Endothelial cell of umbilical vein (primary cell): ENCODE measurements at regions not wholly inside any gene's neighbourhood (a gene's known extent, or its start where the extent isn't known, plus 50 kb on each side); places are given as distances from the start of the nearest gene placed in this dataset.

Experiments used
- BruUV-seq: library from RNA; stranded (reverse); fragments of 400-500 nt; replicated peaks from 2 replicates; lab custom pipeline; 2021; lab: Mats Ljungman, UMichigan
- CTCF ChIA-PET: fragments of 300-600, 350-600 bp; sonication (Branson Sonifier 250); formaldehyde crosslinking; loops from one replicate; lab custom pipeline; 2021; ENCODE audit warnings: antibody characterized with exemption, inconsistent platforms; lab: Charles Lee
- POLR2A ChIA-PET: fragments of 300-600, 350-600 bp; sonication (Branson Sonifier 250); formaldehyde crosslinking; loops from one replicate; lab custom pipeline; 2021; ENCODE audit warnings: antibody characterized with exemption, inconsistent platforms; lab: Charles Lee
- DNase-seq: peaks from one replicate; pipeline ENCODE4 v3.0.0-alpha.2; 2011; ENCODE audit warnings: low read depth, low spot score
- FAIRE-seq: peaks from 2 replicates; lab custom pipeline; 2011; peaks lifted over from hg19 to GRCh38; lab: Jason Lieb, UNC
- H2AFZ ChIP-seq: 2 replicates; pipeline ENCODE4 v1.6.0; 2012; ENCODE audit warnings: low read depth, low read length, control low read depth, inconsistent platforms
- H3K27ac ChIP-seq: 2 replicates; pipeline ENCODE4 v1.5.1; 2011; ENCODE audit warnings: low read depth, mild to moderate bottlenecking, control low read depth, low read length, moderate library complexity; ENCODE audit not compliant: insufficient read depth
- H3K27me3 ChIP-seq, 2 experiments: 2 replicates each; pipeline versions ENCODE4 v1.6.0 to v1.6.1; 2011; ENCODE audit warnings: low read length in 2 of 2, mixed read lengths in 1 of 2; ENCODE audit not compliant: control insufficient read depth in 2 of 2, insufficient read depth in 2 of 2
- H3K36me3 ChIP-seq, 2 experiments: 2 replicates in 1 of 2; 3 replicates in 1 of 2; pipeline ENCODE4 v1.5.1; 2011; ENCODE audit warnings: low read length in 2 of 2, mild to moderate bottlenecking in 1 of 2, moderate library complexity in 1 of 2; ENCODE audit not compliant: control insufficient read depth in 2 of 2, insufficient read depth in 2 of 2; ENCODE audit errors: extremely low read depth in 1 of 2
- H3K4me1 ChIP-seq: 3 replicates; pipeline ENCODE4 v1.5.1; 2011; ENCODE audit warnings: mild to moderate bottlenecking, low read length; ENCODE audit not compliant: control insufficient read depth, insufficient read depth; ENCODE audit errors: extremely low read depth
- H3K4me2 ChIP-seq: 2 replicates; pipeline ENCODE4 v1.6.1; 2011; ENCODE audit warnings: low read length, control low read depth, mixed read lengths; ENCODE audit not compliant: insufficient read depth
- H3K4me3 ChIP-seq, 3 experiments: fragments of 200-600 bp in 1 of 3; sonication (generic), shearing (Covaris generic) in 1 of 3; replicated peaks in 1 of 3; 2 replicates each; pipeline ENCODE4 v1.5.1; 2011 to 2016; ENCODE audit warnings: control low read depth in 3 of 3, low read length in 3 of 3, mild to moderate bottlenecking in 2 of 3, inconsistent platforms in 1 of 3, low read depth in 1 of 3, moderate library complexity in 1 of 3; ENCODE audit not compliant: insufficient read depth in 1 of 3
- H3K79me2 ChIP-seq: 2 replicates; pipeline ENCODE4 v1.6.0; 2012; ENCODE audit warnings: low read length, inconsistent platforms; ENCODE audit not compliant: control insufficient read depth, insufficient read depth
- H3K9ac ChIP-seq: replicated peaks from 2 replicates; pipeline ENCODE3; 2011; ENCODE audit warnings: low read length, control low read depth; ENCODE audit not compliant: insufficient read depth; ENCODE audit errors: extremely low read depth
- H3K9me1 ChIP-seq: replicated peaks from 3 replicates; pipeline ENCODE4 v1.6.0; 2011; ENCODE audit warnings: mild to moderate bottlenecking, low read length; ENCODE audit not compliant: control insufficient read depth, insufficient read depth; ENCODE audit errors: extremely low read depth
- H3K9me3 ChIP-seq: replicated peaks from 2 replicates; pipeline ENCODE4 v1.5.1; 2012; ENCODE audit warnings: low read length, inconsistent platforms; ENCODE audit not compliant: control insufficient read depth, insufficient read depth
- H4K20me1 ChIP-seq: replicated peaks from 2 replicates; pipeline ENCODE3; 2011; ENCODE audit warnings: mild to moderate bottlenecking, low read length; ENCODE audit not compliant: control insufficient read depth, insufficient read depth; ENCODE audit errors: extremely low read depth
- CTCF ChIP-seq, 2 donors: IDR thresholded peaks; 1 replicate in 1 of 2; 2 replicates in 1 of 2; pipeline ENCODE4 v1.5.1; 2011; ENCODE audit warnings: low read length in 2 of 2, mild to moderate bottlenecking in 2 of 2, moderate library complexity in 2 of 2, control low read depth in 1 of 2, inconsistent platforms in 1 of 2, low read depth in 1 of 2; ENCODE audit not compliant: insufficient read depth in 1 of 2; ENCODE audit errors: extremely low read depth in 1 of 2
- EZH2 ChIP-seq: IDR thresholded peaks from 2 replicates; pipeline ENCODE4 v1.6.1; 2012; ENCODE audit warnings: borderline replicate concordance, low read depth, mild to moderate bottlenecking, moderate library complexity, low read length, inconsistent platforms; ENCODE audit not compliant: severe bottlenecking
- FOS ChIP-seq: IDR thresholded peaks from 2 replicates; pipeline ENCODE4 v1.6.1; 2011; ENCODE audit warnings: mild to moderate bottlenecking, low read length, moderate library complexity, borderline replicate concordance; ENCODE audit not compliant: insufficient read depth
- GATA2 ChIP-seq: IDR thresholded peaks from 2 replicates; pipeline ENCODE4 v1.7.0; 2011; ENCODE audit warnings: low read depth, mild to moderate bottlenecking, moderate library complexity, mixed read lengths, low read length; ENCODE audit not compliant: insufficient read length, insufficient read depth
- JUN ChIP-seq: IDR thresholded peaks from 2 replicates; pipeline ENCODE4 v1.6.1; 2011; ENCODE audit warnings: borderline replicate concordance, low read depth; ENCODE audit not compliant: insufficient read length, insufficient read depth
- MAX ChIP-seq: IDR thresholded peaks from 2 replicates; pipeline ENCODE4 v1.6.1; 2011; ENCODE audit not compliant: insufficient read depth, insufficient read length
- MYC ChIP-seq: IDR thresholded peaks from one replicate; pipeline ENCODE4 v1.6.1; 2011; ENCODE audit warnings: mild to moderate bottlenecking, low read depth, low read length
- POLR2A ChIP-seq: IDR thresholded peaks from 2 replicates; pipeline ENCODE4 v1.6.1; 2012; ENCODE audit warnings: low read depth, mild to moderate bottlenecking, control low read depth, low read length
- POLR2AphosphoS5 ChIP-seq: IDR thresholded peaks from 2 replicates; pipeline ENCODE4 v1.6.1; 2012; ENCODE audit warnings: low read depth, mild to moderate bottlenecking, control low read depth, low read length, moderate library complexity; ENCODE audit not compliant: insufficient read depth
- dilution Hi-C: fragments of 300-500 bp; cut with MboI; formaldehyde crosslinking; loops from one replicate; pipeline ENCODE4 v1.15.0; 2019; ENCODE audit warnings: low sequenced_read_pairs; ENCODE audit not compliant: extremely low pct_ligation_motif_present
- intact Hi-C: fragments of 100-400 bp; cut with micrococcal nuclease; formaldehyde crosslinking; loops from one replicate; pipeline ENCODE4 v1.10.0; 2022

GRCh38 chr12:97756066-97756666 lies 293.6 kb downstream of the RMST start:
- ChIA-PET POLR2A (no interaction called here), CTCF (no interaction called here)
- Histone ChIP-seq H3K9me3 (no peaks in the 10 kb centered on the region), H2AFZ (no peak overlapping the region), H3K9me1 (no peaks in the 10 kb centered on the region), H3K9ac (no peak overlapping the region), H3K4me2 (no peak overlapping the region), H3K36me3 (no peaks in the 10 kb centered on the region), H4K20me1 (no peaks in the 10 kb centered on the region), H3K27me3 (no peaks in the 10 kb centered on the region), H3K79me2 (no peaks in the 10 kb centered on the region), H3K27ac (no peak overlapping the region), H3K4me3 (no peak overlapping the region), H3K4me1 (no peaks in the 10 kb centered on the region)
- intact Hi-C loops = no loop called here
- TF ChIP-seq FOS = no peak
- DNase-seq (no peak), FAIRE-seq (no peak)
- dilution Hi-C loops = no loop called here
- BruUV-seq = no TSS peak

- Histone ChIP-seq H3K79me2 (no peaks in the 10 kb centered on the region), H3K9me3 (no peaks in the 10 kb centered on the region), H3K27me3 (no peaks in the 10 kb centered on the region), H2AFZ (no peak overlapping the region), H3K36me3 (no peaks in the 10 kb centered on the region), H3K27ac (no peak overlapping the region), H3K4me1 (no peaks in the 10 kb centered on the region), H3K9me1 (no peaks in the 10 kb centered on the region), H3K9ac (no peak overlapping the region), H4K20me1 (no peaks in the 10 kb centered on the region), H3K4me2 (no peak overlapping the region), H3K4me3 (no peak overlapping the region)
- BruUV-seq = no TSS peak
- dilution Hi-C loops = no loop called here
- DNase-seq (no peak), FAIRE-seq (no peak)
- CTCF ChIA-PET = no interaction called here
- POLR2A ChIA-PET = no interaction called here
- TF ChIP-seq EZH2 (no peak), FOS (no peak), JUN (no peak), POLR2AphosphoS5 (no peak), MYC (no peak), MAX (no peak), POLR2A (no peak), CTCF (IDR thresholded peaks at IDR 0.05; ENCODE audit: extremely low read depth in 1 of 2, insufficient read depth in 1 of 2, low read depth in 1 of 2, low read length in 2 of 2) (no peak), GATA2 (no peak)
- intact Hi-C loops = no loop called here
Measured at GRCh38 chr12:97756741-97757140, 294.1 kb downstream of the RMST start.
